OCI-LY3 (cell line): ENCODE measurements at regions not wholly inside any gene's neighbourhood (a gene's known extent, or its start where the extent isn't known, plus 50 kb on each side); places are given as distances from the start of the nearest gene placed in this dataset.

Experiments used
- EZH2phosphoT487 ChIP-seq: fragments of 200-600 bp; shearing (Covaris generic); IDR thresholded peaks from 2 replicates; pipeline ENCODE4 v1.6.1; 2018; ENCODE audit warnings: antibody characterized with exemption, mixed run types, low read depth
- TF ChIP-seq, protein P1 (sequence below): fragments of 200-600, 300-600 bp; sonication (generic); IDR thresholded peaks from 2 replicates; pipeline ENCODE4 v1.5.1; 2014; ENCODE audit warnings: antibody characterized with exemption, low read length, low read depth

DNA sequence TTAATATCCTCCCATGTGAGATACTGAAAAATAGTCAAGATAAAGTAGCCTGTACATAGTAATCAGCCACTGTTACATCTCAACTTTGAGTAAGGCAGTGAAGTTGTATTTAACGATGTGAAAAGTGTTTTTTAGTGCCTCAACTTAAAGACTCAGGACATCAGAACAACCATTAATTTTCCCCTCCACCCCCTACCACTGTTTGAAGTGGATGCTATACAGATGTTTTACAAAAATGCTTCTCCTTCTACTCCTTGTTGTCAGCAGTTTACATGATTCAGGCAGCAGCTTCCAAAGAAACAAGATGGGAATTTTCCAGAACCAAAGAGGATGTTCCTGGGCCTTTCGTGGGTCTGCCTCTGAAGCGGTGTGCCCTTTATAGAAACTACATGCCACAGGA is 143.6 kb downstream of the RPAP3 start:
- TF ChIP-seq, protein P1, sequence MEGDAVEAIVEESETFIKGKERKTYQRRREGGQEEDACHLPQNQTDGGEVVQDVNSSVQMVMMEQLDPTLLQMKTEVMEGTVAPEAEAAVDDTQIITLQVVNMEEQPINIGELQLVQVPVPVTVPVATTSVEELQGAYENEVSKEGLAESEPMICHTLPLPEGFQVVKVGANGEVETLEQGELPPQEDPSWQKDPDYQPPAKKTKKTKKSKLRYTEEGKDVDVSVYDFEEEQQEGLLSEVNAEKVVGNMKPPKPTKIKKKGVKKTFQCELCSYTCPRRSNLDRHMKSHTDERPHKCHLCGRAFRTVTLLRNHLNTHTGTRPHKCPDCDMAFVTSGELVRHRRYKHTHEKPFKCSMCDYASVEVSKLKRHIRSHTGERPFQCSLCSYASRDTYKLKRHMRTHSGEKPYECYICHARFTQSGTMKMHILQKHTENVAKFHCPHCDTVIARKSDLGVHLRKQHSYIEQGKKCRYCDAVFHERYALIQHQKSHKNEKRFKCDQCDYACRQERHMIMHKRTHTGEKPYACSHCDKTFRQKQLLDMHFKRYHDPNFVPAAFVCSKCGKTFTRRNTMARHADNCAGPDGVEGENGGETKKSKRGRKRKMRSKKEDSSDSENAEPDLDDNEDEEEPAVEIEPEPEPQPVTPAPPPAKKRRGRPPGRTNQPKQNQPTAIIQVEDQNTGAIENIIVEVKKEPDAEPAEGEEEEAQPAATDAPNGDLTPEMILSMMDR = no peak
- no peak for TF ChIP-seq EZH2phosphoT487
